ENCODE measurements at regions not wholly inside any gene's neighbourhood (a gene's known extent, or its start where the extent isn't known, plus 50 kb on each side); places are given as distances from the start of the nearest gene placed in this dataset.

DNA sequence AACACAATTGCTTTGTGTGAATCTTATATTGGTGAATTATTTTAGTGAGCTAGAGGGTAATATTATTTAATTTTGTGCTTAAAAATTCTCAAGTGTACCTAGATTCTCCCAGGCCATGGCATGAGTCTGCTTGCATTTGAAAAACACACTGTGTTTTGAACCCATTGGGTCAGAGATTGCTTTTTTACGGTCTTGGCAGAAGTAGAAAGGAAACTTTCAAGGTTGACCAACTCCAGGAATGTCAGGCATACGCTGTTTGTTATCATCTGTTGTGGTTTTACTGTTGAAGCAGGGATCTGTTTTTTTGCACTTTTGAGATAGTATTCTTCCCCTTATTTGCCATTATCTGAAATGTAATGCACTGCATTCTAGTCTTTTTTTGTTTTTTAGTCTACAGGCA lies 377.4 kb downstream of the RPRM start:
- TF ChIP-seq CTCF (IDR thresholded peaks at IDR 0.05; ENCODE audit: borderline replicate concordance, extremely low read depth, low read length, poor library complexity, severe bottlenecking) (no peak), EZH2 (IDR thresholded peaks at IDR 0.05; ENCODE audit: borderline replicate concordance, low read depth, low read length, severe bottlenecking) (no peak)

Data from DND-41 (cell line).